ENCODE measurements at regions not wholly inside any gene's neighbourhood (a gene's known extent, or its start where the extent isn't known, plus 50 kb on each side); places are given as distances from the start of the nearest gene placed in this dataset.

GRCh38 chr1:168484083-168484482, 59.7 kb downstream of the XCL2 start:
- TF ChIP-seq POLR2A (IDR thresholded peaks at IDR 0.05; ENCODE audit: low read length) (no peak), GATA1 (IDR thresholded peaks at IDR 0.05; ENCODE audit: low read depth, low read length) (no peak)
